GM23248 (cell line): ENCODE measurements at regions not wholly inside any gene's neighbourhood (a gene's known extent, or its start where the extent isn't known, plus 50 kb on each side); places are given as distances from the start of the nearest gene placed in this dataset.
A peak's percentile ranks its signal among the peaks of the same experiment; 100 is the strongest.

Experiments used
- DNase-seq: peaks from one replicate; pipeline ENCODE4 v3.0.0-alpha.2; 2015
- H2AFZ ChIP-seq: fragments of 200-600 bp; sonication (generic); 2 replicates; pipeline ENCODE4 v1.6.1; 2016; ENCODE audit warnings: antibody characterized with exemption
- H3F3A ChIP-seq: fragments of 200-600 bp; sonication (generic); 2 replicates; pipeline ENCODE4 v1.6.1; 2016; ENCODE audit warnings: mild to moderate bottlenecking, antibody characterized with exemption, mixed run types; ENCODE audit not compliant: insufficient read depth
- H3K27ac ChIP-seq: fragments of 200-600 bp; sonication (generic); 2 replicates; pipeline ENCODE4 v1.5.1; 2016; ENCODE audit warnings: mild to moderate bottlenecking
- H3K27me3 ChIP-seq: fragments of 200-600 bp; sonication (generic); replicated peaks from 2 replicates; pipeline ENCODE4 v1.6.1; 2016; ENCODE audit warnings: mild to moderate bottlenecking; ENCODE audit not compliant: insufficient read depth
- H3K36me3 ChIP-seq: fragments of 200-600 bp; sonication (generic); 2 replicates; pipeline ENCODE4 v1.6.1; 2016; ENCODE audit warnings: low read depth, mild to moderate bottlenecking
- H3K4me1 ChIP-seq: fragments of 200-600 bp; sonication (generic); 2 replicates; pipeline ENCODE4 v1.6.1; 2016; ENCODE audit warnings: mild to moderate bottlenecking; ENCODE audit not compliant: insufficient read depth
- H3K4me2 ChIP-seq: fragments of 200-600 bp; sonication (generic); one replicate; pipeline ENCODE4 v1.6.1; 2016; ENCODE audit warnings: mild to moderate bottlenecking; ENCODE audit not compliant: unreplicated experiment
- H3K4me3 ChIP-seq: fragments of 200-600 bp; sonication (generic); 2 replicates; pipeline ENCODE4 v1.5.1; 2016; ENCODE audit warnings: mild to moderate bottlenecking
- H3K79me2 ChIP-seq: fragments of 200-600 bp; sonication (generic); 2 replicates; pipeline ENCODE4 v1.6.1; 2016; ENCODE audit warnings: mild to moderate bottlenecking; ENCODE audit not compliant: insufficient read depth
- H3K9ac ChIP-seq: fragments of 200-600 bp; sonication (generic); 2 replicates; pipeline ENCODE4 v1.6.1; 2016; ENCODE audit warnings: mild to moderate bottlenecking
- H3K9me2 ChIP-seq: fragments of 200-600 bp; sonication (generic); 2 replicates; pipeline ENCODE4 v1.6.1; 2016; ENCODE audit warnings: mixed run types, mild to moderate bottlenecking, moderate library complexity; ENCODE audit not compliant: insufficient read depth
- H3K9me3 ChIP-seq: fragments of 200-600 bp; sonication (generic); one replicate; pipeline ENCODE4 v1.6.1; 2017; ENCODE audit warnings: low read depth
- H4K20me1 ChIP-seq: fragments of 200-600 bp; sonication (generic); 2 replicates; pipeline ENCODE4 v1.6.0; 2016; ENCODE audit not compliant: insufficient read depth
- EZH2 ChIP-seq: fragments of 200-600 bp; sonication (generic); IDR thresholded peaks from 2 replicates; pipeline ENCODE4 v1.6.1; 2018; ENCODE audit warnings: antibody characterized with exemption, mild to moderate bottlenecking; ENCODE audit not compliant: insufficient read depth, poor library complexity, severe bottlenecking
- EZH2phosphoT487 ChIP-seq: fragments of 200-600 bp; sonication (generic); IDR thresholded peaks from 2 replicates; pipeline ENCODE4 v1.6.1; 2018; ENCODE audit warnings: antibody characterized with exemption, moderate library complexity, mild to moderate bottlenecking, low read depth; ENCODE audit not compliant: insufficient read depth
- WGBS, 2 experiments: methylation state at CpG; one replicate each; pipeline ENCODE4 v1.1.6; 2015 to 2017; ENCODE audit warnings: low lambda C conversion rate in 2 of 2, low coverage in 1 of 2; ENCODE audit errors: missing lambda C conversion rate in 2 of 2; 5-methylcytosine and 5-hydroxymethylcytosine counted together
- in situ Hi-C: fragments of 300-500 bp; cut with MboI; formaldehyde crosslinking; loops from 2 replicates; pipeline ENCODE4 v1.15.0; 2020

DNA sequence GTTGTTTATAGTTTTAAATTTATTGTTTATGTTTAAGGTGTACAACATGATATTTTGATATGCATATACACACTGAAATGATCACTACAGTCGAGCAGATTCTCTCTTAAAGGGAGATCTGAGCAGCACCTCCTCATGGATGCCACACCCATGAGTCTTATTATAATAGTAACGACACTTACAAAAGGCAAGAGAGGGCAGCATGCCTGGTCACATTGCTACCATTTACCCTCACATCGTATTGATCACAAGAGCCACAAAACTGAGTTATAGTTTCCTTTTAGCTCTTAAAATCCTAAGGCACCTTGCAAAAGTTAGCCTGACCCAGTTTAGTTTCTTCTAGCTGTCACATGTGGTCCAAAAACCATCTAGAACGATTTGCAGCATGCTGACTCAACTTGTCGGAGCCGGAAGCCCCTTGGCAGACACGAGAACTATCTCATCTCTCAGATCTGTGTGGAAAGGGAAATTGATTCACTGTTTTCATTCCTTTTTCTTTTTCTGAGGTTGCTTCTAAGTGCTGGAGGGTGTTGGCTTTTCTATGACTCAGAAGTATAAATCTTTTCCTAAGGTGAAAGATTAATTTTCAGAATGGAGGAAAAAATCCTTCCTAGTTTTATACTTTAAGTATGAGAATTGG lies 85.3 kb downstream of the CDC42EP3 start:
- Histone ChIP-seq H3K4me1 (peaks cover 88% of the 10 kb centered on the region), H3K4me2 (peak overlapping the region; percentile 57), H3K27ac (peak overlapping the region; percentile 68), H3K36me3 (no peaks in the 10 kb centered on the region), H3K9me2 (no peaks in the 10 kb centered on the region), H4K20me1 (no peaks in the 10 kb centered on the region), H3K4me3 (no peak overlapping the region), H3K27me3 (no peaks in the 10 kb centered on the region), H3K9me3 (no peaks in the 10 kb centered on the region), H3F3A (peaks cover 68% of the 10 kb centered on the region), H2AFZ (no peak overlapping the region), H3K9ac (peak overlapping the region; percentile 17; the same call in 1 of the 2 replicates), H3K79me2 (no peaks in the 10 kb centered on the region)
- WGBS, 2 experiments: 1 to 2% methylated on average over 7 of the region's 7 CpGs
- in situ Hi-C loops: no loop called here
- DNase-seq: peak; percentile 96
- TF ChIP-seq EZH2phosphoT487 (peak; percentile 80), EZH2 (no peak)

DNA sequence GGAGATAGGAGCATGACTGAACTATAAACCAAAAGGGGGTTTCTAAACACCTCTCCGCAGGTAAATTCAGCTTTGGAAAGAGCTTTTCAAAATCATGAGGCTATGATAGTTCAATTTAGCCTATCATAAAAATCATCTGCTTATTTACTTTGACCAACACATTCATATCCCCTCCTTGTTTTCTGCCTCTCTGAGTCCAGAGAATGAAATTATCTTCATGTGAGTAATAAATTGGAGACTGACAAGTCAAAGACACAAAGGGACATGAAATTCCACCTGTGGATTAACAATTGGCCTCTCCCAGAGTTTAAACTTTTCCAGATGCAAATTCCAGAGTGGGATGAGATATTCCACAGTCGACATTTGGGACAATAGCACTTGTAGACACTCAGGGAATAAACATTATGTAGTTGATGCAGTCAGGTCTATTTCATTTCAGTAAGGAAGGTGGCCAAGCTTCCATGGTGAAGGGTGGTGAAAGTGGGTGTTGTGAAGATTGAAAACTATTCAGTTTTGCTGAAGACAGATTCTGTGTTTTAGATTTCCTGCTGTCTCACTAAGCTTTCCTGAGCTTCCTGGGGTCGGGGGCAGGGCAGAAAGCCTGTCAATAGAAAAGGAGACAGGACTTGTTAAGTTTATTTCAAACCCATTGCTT lies 84.7 kb downstream of the CDC42EP3 start:
- no peaks in the 10 kb centered on the region for H3K79me2 ChIP-seq
- no peak for TF ChIP-seq EZH2phosphoT487
- no peak for TF ChIP-seq EZH2
- 57 to 64% methylated on average over 3 of the region's 3 CpGs for WGBS, 2 experiments
- no peaks in the 10 kb centered on the region for H4K20me1 ChIP-seq
- H3K9me2 ChIP-seq: no peaks in the 10 kb centered on the region
- peaks cover 93% of the 10 kb centered on the region for H3K4me1 ChIP-seq
- no peak overlapping the region for H3K4me3 ChIP-seq
- H3K9me3 ChIP-seq: no peaks in the 10 kb centered on the region
- in situ Hi-C loops: no loop called here
- peak overlapping the region; percentile 50 for H3K4me2 ChIP-seq
- no peaks in the 10 kb centered on the region for H3K36me3 ChIP-seq
- peak overlapping the region; percentile 68 for H3K27ac ChIP-seq
- H2AFZ ChIP-seq: no peak overlapping the region
- DNase-seq: peak; percentile 22
- peaks cover 73% of the 10 kb centered on the region for H3F3A ChIP-seq
- peak overlapping the region; percentile 17; the same call in 1 of the 2 replicates for H3K9ac ChIP-seq
- H3K27me3 ChIP-seq: no peaks in the 10 kb centered on the region

DNA sequence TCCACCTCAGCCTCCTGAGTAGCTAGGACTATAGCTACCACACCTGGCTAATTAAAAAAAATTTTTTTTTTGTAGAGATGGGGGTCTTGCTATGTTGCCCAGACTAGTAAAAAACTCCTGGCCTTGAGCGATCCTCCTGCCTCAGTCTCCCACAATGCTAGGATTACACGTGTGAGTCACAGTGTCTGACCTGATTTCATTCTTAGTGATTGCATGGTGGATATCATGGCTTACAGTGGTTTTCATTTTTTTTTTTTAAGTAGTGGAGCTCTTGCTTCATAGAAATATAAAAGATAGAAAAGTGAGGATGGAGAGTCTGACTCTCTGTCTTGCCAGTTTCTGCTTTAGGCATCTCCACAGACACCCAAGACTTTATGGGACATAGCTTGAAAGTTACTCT lies 83.6 kb downstream of the CDC42EP3 start:
- Histone ChIP-seq H3K36me3 (no peaks in the 10 kb centered on the region), H3F3A (peaks cover 69% of the 10 kb centered on the region), H3K9ac (no peak overlapping the region), H3K9me2 (no peaks in the 10 kb centered on the region), H3K4me3 (no peak overlapping the region), H3K27me3 (no peaks in the 10 kb centered on the region), H3K79me2 (no peaks in the 10 kb centered on the region), H3K4me1 (peaks cover 85% of the 10 kb centered on the region), H3K9me3 (no peaks in the 10 kb centered on the region), H2AFZ (no peak overlapping the region), H4K20me1 (no peaks in the 10 kb centered on the region), H3K27ac (no peak overlapping the region), H3K4me2 (no peak overlapping the region)
- in situ Hi-C loops: no loop called here
- TF ChIP-seq EZH2phosphoT487 (no peak), EZH2 (no peak)
- WGBS, 2 experiments: 94 to 96% methylated on average over 2 of the region's 2 CpGs
- DNase-seq: no peak

DNA sequence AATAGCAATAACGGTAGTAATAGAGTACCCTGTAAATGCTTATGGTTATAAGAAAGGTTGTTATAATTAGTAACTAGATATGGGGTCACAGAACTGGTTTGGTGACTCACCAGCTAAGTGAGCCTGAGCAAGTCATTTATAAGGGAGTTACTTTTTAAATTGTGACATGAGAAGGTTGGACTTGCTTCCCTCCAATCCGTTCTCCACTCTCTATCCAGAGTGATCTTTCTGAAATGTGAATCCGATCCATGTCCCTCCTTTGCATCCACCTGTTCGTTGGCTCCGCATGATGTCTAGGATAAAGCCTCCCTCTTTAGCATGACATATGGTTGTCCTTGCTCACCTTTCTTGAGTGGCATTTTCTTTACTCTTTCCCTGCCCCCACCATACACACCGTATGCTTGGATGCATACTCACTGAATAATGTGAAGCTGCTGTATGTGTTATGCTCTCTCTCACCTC lies 83.1 kb downstream of the CDC42EP3 start:
- 89 to 94% methylated on average over 6 of the region's 6 CpGs for WGBS, 2 experiments
- no peak for TF ChIP-seq EZH2
- no peak for TF ChIP-seq EZH2phosphoT487

More for the DNA sequence above, 83.1 kb downstream of the CDC42EP3 start:
- H3K36me3 ChIP-seq: no peaks in the 10 kb centered on the region
- in situ Hi-C loops: no loop called here
- no peaks in the 10 kb centered on the region for H4K20me1 ChIP-seq
- H3K4me3 ChIP-seq: no peak overlapping the region
- H3K27me3 ChIP-seq: no peaks in the 10 kb centered on the region
- H3K27ac ChIP-seq: no peak overlapping the region
- no peaks in the 10 kb centered on the region for H3K9me3 ChIP-seq
- no peak overlapping the region for H3K9ac ChIP-seq
- peak; percentile 30 for DNase-seq
- peaks cover 64% of the 10 kb centered on the region for H3F3A ChIP-seq
- H3K79me2 ChIP-seq: no peaks in the 10 kb centered on the region
- H3K4me1 ChIP-seq: peaks cover 80% of the 10 kb centered on the region
- no peak overlapping the region for H2AFZ ChIP-seq
- no peak overlapping the region for H3K4me2 ChIP-seq
- H3K9me2 ChIP-seq: no peaks in the 10 kb centered on the region
